GM12865 (cell line): ENCODE measurements at regions not wholly inside any gene's neighbourhood (a gene's known extent, or its start where the extent isn't known, plus 50 kb on each side); places are given as distances from the start of the nearest gene placed in this dataset.

Experiments
- DNase-seq: peaks from one replicate; pipeline ENCODE4 v3.0.0; 2010; ENCODE audit warnings: low read depth
- H3K4me3 ChIP-seq: 2 replicates; pipeline ENCODE4 v1.5.1; 2011; ENCODE audit warnings: mild to moderate bottlenecking, low read depth, low read length, control low read depth
- TF ChIP-seq, protein P1 (sequence below): IDR thresholded peaks from 2 replicates; pipeline ENCODE4 v1.5.1; 2011; ENCODE audit warnings: low read length, control low read depth, low read depth, inconsistent platforms; ENCODE audit not compliant: insufficient read depth; ENCODE audit errors: missing control alignments

DNA sequence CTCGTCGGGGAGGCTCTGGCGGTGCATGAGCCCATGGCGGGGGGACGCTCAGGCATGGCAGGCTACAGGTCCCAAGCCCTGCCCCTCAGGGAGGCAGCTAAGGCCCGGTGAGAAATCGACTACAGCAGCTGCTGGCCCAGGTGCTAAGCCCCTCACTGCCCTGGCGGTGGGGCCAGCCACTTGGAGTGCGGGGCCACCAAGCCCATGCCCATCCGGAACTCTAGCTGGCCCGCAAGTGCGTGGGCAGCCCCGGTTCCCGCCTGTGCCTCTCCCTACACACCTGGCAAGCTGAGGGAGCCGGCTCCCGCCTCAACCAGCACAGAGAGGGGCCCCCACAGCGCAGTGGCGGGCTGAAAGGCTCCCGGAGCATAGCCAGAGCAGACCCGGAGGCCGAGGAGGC, 1896.9 kb upstream of the CDH6 start:
- no peak overlapping the region for H3K4me3 ChIP-seq
- DNase-seq: no peak
- TF ChIP-seq, protein P1, sequence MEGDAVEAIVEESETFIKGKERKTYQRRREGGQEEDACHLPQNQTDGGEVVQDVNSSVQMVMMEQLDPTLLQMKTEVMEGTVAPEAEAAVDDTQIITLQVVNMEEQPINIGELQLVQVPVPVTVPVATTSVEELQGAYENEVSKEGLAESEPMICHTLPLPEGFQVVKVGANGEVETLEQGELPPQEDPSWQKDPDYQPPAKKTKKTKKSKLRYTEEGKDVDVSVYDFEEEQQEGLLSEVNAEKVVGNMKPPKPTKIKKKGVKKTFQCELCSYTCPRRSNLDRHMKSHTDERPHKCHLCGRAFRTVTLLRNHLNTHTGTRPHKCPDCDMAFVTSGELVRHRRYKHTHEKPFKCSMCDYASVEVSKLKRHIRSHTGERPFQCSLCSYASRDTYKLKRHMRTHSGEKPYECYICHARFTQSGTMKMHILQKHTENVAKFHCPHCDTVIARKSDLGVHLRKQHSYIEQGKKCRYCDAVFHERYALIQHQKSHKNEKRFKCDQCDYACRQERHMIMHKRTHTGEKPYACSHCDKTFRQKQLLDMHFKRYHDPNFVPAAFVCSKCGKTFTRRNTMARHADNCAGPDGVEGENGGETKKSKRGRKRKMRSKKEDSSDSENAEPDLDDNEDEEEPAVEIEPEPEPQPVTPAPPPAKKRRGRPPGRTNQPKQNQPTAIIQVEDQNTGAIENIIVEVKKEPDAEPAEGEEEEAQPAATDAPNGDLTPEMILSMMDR: no peak

- no peak overlapping the region for H3K4me3 ChIP-seq
- DNase-seq: no peak
- TF ChIP-seq, protein P1: no peak
Observed at GRCh38 chr5:29277642-29278041, 1915.8 kb upstream of the CDH6 start.

DNA sequence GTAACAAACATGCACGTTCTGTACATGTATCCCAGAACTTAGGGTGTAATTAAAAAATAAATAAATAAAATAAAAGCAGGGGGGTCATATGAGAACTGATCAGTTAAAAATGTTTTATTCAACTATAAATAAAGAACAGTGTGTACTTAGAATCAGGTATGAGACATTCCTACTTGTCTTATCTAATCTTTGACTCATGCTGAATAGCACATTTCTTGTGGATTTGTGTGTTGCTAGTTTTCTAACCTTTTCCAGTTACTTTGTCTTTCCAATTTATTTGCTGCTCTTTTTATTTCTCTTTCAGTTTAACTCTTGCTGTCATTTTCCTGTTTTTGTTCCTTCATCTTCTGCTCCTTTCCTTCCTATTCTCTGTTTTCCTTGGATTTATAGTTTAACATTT, 1917.1 kb upstream of the CDH6 start:
- no peak for DNase-seq
- TF ChIP-seq, protein P1: no peak
- no peak overlapping the region for H3K4me3 ChIP-seq

DNA sequence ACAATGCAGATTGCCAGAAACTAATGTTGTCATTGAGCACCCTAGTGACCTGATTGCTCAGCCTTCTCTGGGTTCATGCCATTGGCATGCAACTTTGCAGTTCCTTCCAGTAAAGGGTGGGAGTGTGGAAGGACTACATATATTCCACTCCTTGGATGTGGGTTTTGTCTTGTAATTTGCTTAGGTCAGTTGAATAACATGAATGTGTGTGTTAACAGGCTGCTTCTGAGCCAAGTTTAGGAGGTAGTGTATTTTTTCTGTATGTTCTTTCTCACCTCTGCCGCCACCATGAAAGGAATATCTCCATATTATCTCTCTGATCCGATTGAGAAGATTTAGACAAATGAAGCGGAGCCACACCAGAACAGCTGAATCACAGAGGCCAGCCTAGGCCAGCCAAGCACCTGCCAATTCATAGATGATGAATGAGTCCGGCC, 1929.6 kb upstream of the CDH6 start:
- no peak overlapping the region for H3K4me3 ChIP-seq
- TF ChIP-seq, protein P1: no peak
- DNase-seq: no peak

- TF ChIP-seq, protein P1: no peak
- no peak for DNase-seq
- H3K4me3 ChIP-seq: no peak overlapping the region
Observed at GRCh38 chr5:29262339-29263123, 1931.0 kb upstream of the CDH6 start.

GRCh38 chr5:29261213-29261612, 1932.3 kb upstream of the CDH6 start:
- no peak for DNase-seq
- H3K4me3 ChIP-seq: no peak overlapping the region
- TF ChIP-seq, protein P1: no peak

- TF ChIP-seq, protein P1: no peak
- H3K4me3 ChIP-seq: no peak overlapping the region
- no peak for DNase-seq
Observed at GRCh38 chr5:29252390-29252789, 1941.1 kb upstream of the CDH6 start.
